GM18520 (cell line): ENCODE measurements at regions not wholly inside any gene's neighbourhood (a gene's known extent, or its start where the extent isn't known, plus 50 kb on each side); places are given as distances from the start of the nearest gene placed in this dataset.

Source experiments
- ATAC-seq: cut with Tn5 transposase; IDR thresholded peaks from one replicate; pipeline ENCODE4 v1.9.1; 2021; ENCODE audit not compliant: unreplicated experiment

DNA sequence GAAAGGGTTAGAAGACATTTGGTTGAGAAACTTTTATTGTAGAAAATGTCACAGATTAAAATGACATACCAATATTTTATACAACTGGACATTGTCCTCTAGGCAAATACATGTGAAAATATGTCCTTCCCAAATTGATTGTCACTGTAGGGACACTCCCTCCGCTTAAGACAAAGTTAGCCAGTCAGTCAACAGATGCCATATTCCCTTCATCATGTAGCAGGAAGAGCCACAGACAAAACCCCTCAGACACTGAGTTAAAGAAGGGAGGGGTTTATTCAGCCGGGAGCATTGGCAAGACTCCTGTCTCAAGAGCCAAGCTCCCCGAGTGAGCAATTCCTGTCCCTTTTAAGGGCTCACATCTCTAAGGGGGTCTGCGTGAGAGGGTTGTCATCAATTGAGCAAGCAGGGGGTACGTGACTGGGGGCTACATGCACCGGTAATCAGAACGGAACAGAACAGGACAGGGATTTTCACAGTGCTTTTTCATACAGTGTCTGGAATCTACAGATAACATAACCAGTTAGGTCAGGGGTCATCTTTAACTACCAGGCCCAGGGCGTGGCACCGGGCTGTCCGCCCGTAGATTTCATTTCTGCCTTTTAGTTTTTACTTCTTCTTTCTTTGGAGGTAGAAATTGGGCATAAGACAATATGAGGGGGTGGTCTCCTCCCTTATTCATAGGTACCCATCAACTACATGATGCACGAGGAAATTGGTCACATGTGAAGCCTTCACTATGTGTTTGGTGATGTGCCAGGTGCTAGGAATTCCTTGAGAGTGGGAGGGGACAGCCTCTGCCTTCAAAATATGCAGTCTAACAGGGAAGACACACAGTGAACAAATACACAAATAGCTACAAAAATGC lies 155.7 kb upstream of the CDYL start:
- no peak for ATAC-seq

DNA sequence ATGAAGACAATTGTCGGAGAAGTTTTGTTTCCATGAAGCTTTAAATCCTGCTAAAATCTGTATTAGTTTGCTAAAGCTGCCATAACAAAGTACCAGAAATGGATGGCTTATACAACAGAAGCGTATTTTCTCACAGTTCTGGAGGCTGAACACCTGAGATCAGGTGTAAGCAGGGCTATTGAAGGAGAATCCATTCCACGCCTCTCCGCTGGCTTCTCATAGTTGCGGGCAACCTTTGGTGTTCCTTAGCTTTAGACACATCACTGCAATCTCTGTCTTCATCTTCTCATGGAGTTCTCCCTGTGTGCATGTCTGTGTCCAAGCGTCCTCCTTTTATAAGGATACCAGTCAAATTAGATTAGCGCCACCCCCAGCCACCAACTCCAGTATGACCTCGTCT lies 159.9 kb upstream of the CDYL start:
- ATAC-seq = no peak

DNA sequence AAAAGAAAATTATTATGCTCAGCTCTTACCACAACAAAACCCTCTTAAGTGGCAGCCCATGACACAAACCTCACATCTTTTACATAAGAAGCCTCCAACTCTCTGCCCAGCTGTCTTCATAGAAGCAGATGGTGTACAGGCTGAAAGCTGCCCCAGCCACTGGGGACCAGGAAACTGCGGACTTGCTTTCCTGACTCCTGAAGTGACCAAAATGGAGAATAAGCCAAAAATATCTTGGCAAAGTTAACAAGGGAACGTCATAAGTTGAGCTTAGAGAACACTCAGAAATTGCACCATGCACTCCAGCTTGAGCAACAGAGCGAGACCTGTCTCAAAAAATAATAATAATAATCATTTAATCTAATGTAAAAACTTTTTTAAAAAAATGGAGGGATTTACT lies 160.3 kb upstream of the CDYL start:
- no peak for ATAC-seq

DNA sequence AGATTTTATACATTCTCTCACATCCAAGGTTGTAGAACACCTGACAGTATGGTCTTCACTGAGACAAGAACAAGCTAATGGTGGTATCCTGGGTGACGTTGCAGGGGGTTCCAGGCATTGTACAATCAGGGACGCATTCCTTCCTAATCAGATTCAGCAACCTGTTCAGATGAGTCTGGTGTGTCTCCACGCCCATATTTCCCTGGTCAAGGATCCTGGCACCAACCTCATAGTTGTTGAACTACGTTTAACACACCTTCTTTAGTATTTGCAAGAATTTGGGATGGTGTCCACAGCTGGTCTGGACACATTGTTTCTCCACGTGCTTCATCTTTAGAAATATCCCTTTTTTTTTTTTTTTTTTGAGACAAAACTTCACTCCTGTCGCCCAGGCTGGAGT lies 161.0 kb upstream of the CDYL start:
- ATAC-seq = no peak

DNA sequence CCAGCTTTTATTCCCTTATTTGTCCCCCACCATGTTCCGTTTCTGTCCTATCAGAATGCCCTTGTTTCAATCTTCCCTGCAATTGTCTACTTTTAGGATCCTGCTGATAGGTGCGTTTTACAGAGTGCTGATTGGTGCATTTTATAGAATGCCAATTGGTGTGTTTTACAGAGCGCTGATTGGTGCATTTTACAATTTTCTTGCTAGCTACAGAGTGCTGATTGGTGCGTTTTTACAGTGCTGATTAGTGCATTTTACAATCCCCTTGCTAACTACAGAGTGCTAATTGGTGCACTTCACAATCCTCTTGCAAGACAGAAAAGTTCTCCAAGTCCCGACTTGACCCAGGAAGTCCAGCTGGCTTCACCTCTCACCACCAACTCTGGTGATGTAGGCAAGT lies 161.6 kb upstream of the CDYL start:
- no peak for ATAC-seq

DNA sequence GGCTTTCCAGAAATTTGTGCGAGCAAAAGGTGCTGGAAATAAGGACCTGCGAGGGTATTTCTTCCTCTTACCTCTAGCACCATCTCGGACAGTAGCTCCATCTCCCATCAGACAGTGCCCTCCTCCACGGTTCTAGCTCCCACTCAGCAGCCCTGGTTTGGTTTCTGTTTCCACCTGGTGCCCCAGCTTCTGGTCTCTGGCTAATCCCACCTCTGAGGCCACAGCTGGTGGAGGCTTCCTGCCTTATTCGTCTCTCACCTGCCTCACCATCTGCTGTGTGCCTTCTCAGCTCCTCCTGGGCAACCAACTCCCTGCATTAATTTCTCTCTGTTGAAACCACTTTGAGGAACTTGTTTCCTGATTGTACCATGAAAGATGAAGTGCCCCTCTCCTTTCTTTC lies 162.4 kb upstream of the CDYL start:
- no peak for ATAC-seq

DNA sequence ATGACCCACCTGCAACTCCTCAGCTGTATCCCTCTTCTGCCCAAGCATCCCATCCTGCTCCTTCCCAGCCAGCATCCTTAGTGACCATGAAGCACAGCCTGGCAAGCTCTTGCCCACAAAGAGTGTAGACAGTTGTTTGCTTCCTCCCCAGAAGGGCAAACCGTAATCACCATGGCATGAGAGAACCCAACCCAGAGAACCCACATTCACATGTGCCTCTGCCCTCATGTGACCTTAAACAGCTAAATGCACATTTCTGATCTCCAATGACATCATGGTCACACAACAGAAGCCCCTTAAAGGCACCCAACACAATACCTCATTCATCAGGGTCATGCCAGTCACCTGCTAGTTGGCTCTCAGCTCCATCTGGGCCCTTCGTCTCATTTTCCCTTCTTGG lies 162.8 kb upstream of the CDYL start:
- no peak for ATAC-seq

DNA sequence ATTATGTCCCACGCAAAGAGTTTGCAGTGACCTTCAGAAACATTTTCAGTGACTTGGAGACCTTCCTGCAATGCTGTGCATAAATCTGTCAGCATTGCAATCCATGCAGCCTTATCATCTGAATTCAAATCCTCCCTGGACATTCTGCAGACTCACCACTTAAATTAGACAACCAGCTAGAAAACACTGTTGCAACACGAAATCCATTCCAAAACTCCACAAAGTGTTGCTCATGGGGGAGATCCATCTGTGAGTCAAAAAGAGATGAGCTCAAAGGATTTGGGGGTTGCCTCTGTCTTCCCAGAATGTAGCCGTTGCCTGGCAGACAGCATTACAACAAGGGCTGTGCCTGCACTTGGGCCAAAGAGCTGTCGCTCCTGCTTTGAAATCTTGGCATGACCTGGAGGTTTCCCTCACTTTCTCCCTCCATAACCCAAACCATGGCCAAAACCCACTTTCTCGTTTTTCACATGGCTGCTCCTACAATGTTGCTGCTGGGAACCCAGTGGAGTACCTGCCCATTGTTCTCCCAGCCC lies 163.5 kb upstream of the CDYL start:
- no peak for ATAC-seq

DNA sequence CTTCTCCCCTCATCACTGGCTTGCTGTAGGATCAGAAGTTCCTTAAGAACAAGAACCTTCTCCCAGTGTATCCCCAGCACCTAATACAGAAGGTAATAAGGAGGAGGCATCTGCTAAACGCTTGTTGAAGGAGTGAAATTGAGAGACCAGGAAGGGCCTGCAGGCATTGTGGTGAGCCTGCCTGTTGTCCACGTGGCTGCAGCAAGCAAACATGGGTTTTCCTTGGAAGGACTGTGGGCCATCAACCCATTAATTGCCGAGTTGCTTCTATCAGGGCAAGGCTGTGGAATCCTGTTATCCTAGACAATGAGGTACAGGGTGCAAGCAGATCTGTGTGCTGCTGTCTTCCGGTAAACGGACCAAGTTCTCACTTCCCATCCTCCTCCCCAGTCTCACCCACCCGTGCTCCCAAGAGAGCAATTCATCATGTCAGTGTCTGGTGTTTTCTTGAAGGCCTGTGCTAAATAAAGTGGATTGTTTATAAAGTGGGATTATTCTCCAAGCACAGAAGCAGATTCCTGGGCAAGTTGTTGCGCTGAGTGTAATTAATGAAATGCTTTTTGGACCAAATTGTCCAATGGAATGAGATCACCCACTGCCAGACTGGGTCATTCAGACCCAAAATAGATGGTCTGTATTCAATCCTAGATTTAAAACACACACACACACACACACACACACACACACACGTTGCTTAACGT lies 164.6 kb upstream of the CDYL start:
- ATAC-seq = no peak

DNA sequence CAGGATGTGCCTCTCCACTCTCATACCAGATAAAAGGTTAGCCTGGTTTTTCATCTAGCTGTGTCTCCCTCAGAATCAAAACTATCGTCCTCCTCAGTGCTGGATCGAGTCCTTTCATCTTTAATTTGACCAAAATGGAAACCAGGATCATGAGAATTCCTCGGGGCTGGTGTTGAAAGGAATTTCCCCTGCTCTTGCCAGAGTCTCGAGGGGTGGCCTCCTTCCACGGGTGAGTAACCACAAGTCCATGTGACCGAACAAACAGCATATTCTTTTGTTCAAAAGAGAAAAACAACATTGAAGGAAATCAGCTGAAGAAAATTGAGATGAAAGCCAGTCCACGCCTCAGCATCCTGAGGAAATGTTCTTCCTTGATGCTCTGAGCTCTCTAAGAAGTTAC lies 165.9 kb upstream of the CDYL start:
- ATAC-seq = no peak

DNA sequence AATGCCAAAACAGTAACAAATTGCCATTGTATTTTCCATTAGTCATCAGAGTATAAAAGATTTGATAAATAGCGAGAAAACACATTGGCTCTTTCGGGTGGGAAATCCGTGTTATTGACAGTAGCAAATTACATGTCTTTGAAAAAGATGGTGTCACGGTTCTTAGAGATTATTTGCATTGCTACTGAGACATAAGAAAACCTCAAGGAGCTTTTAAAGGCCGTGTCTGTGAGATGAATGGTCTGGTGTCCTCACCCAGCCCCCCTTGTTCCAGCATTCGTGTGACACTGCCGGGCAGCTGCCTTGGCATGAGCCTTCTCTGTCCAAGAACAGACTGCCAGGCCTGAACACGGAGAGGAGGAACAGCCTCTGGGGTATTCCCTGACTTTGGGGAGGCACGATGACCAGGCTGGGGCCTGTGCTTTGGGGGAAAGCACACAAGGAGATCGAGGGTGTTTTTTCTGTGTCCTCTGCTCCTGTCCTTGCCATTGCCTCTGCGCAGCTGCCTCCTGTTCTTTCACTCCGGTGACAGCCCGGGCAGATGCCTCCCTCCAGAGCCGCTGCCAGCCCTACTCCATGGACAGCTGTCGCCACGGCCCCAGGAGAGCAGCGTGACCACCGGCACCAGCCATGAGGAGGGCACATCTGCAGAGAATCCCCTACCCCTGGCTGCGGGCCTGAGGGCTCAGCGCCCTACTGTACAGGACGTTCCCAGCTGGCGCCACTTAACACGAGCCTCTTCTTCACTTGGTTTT lies 167.7 kb upstream of the CDYL start:
- ATAC-seq = no peak

DNA sequence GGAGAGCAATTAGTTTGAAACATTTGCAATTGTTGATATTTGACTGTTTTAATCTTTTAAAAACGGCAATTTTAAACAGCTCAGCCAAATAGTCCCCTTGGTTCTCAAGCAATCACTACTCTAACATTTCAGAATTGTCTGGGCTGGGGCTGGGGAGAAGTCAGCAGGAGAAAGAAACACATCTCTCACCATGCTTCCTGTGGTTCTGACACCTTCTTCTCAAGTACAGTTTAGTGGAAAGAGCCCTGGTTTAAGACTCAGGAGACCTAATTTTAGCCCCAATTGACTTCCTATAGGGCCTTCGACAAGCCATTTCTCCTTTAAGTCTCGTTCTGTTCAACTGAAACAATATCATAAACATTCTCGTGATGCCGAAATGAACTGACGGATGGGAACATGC lies 168.4 kb upstream of the CDYL start:
- ATAC-seq = no peak

DNA sequence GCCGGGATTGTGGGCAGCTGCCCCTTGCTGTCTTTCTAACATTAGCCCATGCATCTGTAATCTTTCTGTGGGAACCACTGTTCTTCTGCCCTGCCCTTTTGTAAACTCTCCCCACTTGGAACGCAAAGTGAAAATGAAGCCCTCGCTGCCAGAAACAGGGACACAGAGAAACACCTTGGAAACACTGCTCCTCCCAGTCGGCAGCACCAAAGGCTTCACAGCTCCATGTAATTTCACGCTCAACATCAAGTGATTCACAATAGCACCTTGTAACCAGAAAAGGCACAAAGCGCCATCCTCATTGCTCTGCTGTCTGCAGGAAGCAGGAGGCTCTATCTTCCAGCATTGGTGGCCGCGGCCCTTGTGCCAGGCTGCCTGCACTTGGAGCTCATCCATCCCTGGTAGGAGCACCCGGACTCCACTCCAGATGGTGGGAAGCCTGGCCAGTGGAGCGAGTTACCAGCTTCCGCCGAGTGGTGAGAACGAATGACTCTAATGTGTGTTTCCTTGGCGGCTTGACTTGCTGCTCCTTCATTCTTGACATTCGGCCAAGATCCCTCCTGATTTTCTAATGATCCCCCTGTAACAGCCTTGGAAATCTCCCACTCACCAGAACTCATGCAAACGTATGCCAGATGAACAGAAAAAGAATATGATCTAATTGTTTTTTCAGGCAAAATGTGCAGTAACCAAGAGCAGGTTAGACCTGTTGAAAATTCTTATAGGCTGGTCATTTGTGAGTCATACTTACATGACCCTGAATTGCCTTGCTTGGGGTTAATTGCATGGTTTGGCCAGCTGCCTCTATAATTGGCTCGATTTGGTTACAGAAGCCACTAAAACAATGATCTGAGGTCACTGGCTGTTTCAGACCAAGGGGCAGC lies 169.1 kb upstream of the CDYL start:
- ATAC-seq = no peak

DNA sequence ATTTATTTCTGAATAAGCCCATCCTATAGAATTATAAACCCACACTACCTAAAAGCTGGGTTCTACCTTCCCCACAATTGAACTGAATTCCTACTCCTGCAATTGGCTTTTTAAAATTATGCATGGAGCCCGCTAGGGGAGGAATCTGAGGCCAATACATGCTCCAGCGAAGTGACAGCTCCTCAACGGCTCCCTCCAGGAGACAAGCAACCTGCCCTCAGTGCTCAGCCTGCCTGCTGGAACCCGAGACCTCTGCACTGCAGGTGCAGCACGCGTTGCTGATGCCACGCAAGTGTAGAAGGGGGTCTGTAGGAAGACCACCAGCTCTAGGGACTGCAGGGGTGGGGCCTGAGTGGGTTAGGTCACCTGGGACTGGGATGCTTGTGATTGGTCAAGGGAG lies 170.2 kb upstream of the CDYL start:
- ATAC-seq = no peak

DNA sequence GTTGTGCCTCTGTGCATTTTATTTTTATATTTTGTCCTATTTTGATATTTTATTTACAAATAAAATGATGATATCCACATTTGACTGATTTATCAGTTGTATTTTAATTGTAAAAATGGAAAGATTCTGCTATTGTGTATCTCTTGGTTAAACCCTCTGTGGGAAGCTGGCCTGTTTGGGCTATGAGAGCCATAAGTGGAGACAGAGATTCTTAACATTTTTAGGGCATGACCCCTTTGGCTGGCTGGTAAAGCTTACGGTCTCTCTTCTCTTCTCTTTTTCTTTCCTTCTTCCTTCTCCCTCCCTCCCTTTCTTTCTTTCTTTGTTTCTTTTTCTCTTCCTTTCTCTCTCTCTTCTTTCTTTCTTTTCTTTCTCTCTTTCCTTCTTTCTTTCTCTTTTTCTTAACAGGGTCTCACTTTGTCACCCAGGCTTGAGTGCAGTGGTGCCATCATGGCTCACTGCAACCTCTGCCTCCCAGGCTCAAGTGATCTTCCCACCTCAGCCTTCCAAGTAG lies 172.3 kb upstream of the CDYL start:
- ATAC-seq = no peak

DNA sequence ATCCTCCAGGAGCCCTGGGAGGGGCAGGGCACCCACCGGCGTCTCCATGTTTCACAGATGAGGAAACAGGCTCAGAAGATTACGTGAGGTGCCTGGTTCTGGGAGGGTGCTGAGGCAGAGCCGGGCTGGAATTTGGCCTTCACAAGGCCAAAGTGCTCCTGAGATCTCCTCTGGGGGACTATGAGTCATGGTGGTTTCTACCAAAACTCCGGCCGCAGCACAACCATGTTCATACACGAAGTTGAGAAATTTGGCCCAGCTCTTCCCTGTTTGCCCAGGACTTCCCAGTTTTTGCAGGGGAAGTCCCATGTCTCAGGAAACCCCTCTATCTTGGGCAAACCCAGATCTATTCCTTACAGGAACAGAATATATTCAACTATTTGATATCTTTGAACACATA lies 172.9 kb upstream of the CDYL start:
- ATAC-seq = no peak

DNA sequence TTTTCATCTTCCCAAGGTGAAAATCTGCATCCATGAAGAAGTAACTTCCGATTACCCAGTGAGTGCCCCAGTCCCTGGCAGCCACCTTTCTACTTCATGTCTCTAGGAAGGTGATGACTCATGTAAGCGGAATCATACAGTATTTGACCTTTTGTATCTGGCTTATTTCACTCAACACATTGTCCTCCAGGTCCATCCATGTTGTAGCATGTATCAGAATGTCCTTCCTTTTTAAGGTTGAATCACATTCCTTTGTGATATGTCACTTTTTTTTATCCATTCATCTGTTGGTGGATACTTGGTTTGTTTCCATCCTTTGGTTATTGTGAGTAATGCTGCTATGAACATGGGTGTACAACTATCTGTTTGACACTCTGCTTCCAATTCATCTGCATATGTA lies 176.3 kb upstream of the CDYL start:
- ATAC-seq = no peak

DNA sequence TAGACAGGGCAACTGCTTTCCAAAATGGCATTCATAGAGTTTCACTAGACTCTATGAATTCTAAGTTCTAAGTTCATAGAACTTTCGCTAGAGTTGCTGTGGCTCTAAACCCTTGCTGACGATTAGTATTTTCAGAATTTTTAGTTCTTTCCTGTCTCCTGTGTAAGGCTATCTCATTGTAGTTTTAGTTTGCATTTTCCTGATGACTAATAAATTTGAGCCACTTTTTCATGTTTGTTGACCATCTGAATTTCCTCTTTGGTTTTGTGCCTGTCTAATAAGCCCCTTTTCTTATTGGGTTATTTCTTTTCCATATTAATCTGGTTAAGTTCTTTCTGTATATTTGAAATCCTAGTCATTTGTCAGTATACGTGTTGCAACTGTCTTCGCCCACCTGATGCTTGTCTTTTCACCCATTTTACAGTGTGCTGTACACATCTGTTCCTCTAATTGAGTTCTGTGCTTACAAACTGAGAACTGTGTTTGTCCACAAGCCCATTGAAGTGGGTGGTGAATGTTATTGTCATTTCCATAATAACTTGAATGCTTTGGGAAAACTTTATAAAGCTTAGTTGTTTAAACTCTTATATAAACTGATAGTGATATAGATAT lies 177.7 kb upstream of the CDYL start:
- ATAC-seq = no peak

DNA sequence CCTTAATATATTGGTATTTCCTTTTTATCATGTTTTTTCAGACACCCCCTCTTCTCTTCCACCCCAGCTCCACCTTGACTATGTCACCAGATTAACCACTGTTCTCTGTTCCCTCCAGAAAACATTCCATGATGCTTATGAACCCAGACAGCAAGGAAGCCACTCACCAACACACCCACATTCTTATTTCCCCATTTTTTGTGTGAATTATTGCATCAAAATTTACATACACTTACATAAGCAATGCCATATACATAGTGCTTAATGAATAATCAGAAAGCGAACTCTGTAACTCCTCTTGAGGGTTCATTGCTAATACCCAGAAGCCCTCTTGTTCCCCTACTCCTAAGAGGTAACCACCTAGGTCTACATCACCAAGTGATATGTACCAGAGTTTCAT lies 182.3 kb upstream of the CDYL start:
- no peak for ATAC-seq

DNA sequence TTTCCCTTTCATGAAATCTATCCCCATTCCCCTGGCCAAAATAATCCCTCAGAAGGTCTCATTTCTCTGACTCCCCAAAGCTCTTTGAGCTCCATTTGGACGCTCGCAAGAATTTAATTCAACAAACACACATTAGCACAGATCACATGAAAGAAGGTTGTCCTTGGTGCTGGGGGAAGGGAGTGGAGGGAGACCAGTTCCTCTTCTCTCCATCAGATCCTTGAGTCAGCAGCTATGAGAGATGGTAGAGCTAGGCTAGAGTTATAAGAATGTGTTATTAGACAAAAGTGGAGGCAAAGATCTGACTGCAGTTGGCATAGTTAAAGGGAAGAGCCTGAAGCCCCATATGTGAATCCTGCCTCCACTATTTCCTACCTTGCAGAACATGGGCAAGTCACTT lies 184.2 kb upstream of the CDYL start:
- no peak for ATAC-seq
